WI38 (cell line): ENCODE measurements at regions not wholly inside any gene's neighbourhood (a gene's known extent, or its start where the extent isn't known, plus 50 kb on each side); places are given as distances from the start of the nearest gene placed in this dataset.

Source experiments
- H3K4me3 ChIP-seq: 2 replicates; pipeline ENCODE4 v1.5.1; 2011; ENCODE audit warnings: low read depth, mild to moderate bottlenecking, control low read depth, low read length
- CTCF ChIP-seq: IDR thresholded peaks from 2 replicates; pipeline ENCODE4 v1.5.1; 2012; ENCODE audit warnings: low read depth, mild to moderate bottlenecking, control low read depth, low read length

- no peak overlapping the region for H3K4me3 ChIP-seq
- TF ChIP-seq CTCF = no peak
These were observed 270.6 kb downstream of the PBX3 start for GRCh38 chr9:126017758-126018157.

- no peak for TF ChIP-seq CTCF
- H3K4me3 ChIP-seq = no peak overlapping the region
These were observed 273.7 kb downstream of the PBX3 start for GRCh38 chr9:126020836-126021235.

GRCh38 chr9:126023962-126024361 lies 276.8 kb downstream of the PBX3 start:
- no peak overlapping the region for H3K4me3 ChIP-seq
- TF ChIP-seq CTCF = no peak

- TF ChIP-seq CTCF = no peak
- H3K4me3 ChIP-seq = no peak overlapping the region
These were observed 277.5 kb downstream of the PBX3 start for GRCh38 chr9:126024581-126025230.

- no peak overlapping the region for H3K4me3 ChIP-seq
- TF ChIP-seq CTCF = no peak
These were observed 278.8 kb downstream of the PBX3 start for GRCh38 chr9:126025991-126026390.

GRCh38 chr9:126027566-126027965 lies 280.4 kb downstream of the PBX3 start:
- TF ChIP-seq CTCF = no peak
- no peak overlapping the region for H3K4me3 ChIP-seq

- H3K4me3 ChIP-seq = no peak overlapping the region
- TF ChIP-seq CTCF = no peak
These were observed 281.6 kb downstream of the PBX3 start for GRCh38 chr9:126028746-126029145.
